ENCODE measurements at regions not wholly inside any gene's neighbourhood (a gene's known extent, or its start where the extent isn't known, plus 50 kb on each side); places are given as distances from the start of the nearest gene placed in this dataset.
"Not testable (repeated sequence)": the region's sequence is repeated elsewhere in the genome, so short reads cannot be mapped to it uniquely, and the experiment has no call there.

DNA sequence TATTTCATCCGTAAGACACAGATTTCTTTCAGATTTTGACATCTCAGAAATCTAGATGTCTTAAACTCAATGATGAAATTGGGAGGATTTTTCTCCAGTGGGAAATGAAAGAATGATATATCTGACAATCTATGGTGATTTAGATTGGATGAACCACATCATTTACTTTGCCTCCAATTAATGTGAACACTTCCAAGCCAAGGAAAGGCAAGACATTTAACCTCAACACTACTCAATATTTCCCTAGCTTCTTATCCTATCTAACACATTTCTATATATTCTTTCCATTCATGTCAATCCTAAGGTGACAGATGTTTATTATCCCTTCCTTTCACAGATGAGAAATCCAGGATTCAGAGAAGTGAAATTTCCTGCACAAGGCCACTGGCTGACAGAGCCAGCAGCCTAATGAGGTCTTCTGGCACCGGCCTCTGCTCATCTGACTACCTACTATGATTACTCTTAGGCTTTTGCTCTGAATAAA, 327.6 kb downstream of the IRS1 start:
- ATAC-seq (no peak), DNase-seq (no peak)
- no peaks in the 10 kb centered on the region for H3K9me3 ChIP-seq (ENCODE audit: control insufficient read depth, low read length)
- no peaks in the 10 kb centered on the region for H3K27me3 ChIP-seq (ENCODE audit: control insufficient read depth, insufficient read depth)
- no peak overlapping the region for H3K4me3 ChIP-seq (ENCODE audit: low read length)
- intact Hi-C loops (cut with DNase I): no loop called here
- no peaks in the 10 kb centered on the region for H3K4me1 ChIP-seq (ENCODE audit: control insufficient read depth, insufficient read depth, low read length)
- 47% methylated on average over 2 of the region's 2 CpGs for WGBS
- no peak overlapping the region for H3K27ac ChIP-seq (ENCODE audit: low read length)

DNA sequence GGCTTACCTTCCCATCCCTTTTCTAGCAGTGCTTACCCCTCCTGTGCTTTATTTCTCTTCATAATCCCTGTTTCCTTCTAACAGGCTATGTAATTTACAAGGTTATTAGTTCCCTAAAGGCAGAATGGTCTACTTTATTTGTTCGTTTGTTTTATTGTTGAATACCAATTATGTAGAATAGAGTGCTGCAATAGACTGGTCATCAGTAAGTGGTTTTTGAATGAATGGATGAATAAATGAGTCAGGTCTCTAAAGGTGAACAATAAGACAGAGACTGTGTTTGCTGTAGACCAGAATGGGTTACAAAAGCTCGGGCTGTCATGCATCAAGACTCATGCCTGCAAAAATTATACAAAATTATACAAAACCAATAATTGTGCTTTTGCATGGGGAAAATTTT, 332.0 kb downstream of the IRS1 start:
- 88% methylated on average over 2 of the region's 2 CpGs for WGBS
- no peak for DNase-seq

DNA sequence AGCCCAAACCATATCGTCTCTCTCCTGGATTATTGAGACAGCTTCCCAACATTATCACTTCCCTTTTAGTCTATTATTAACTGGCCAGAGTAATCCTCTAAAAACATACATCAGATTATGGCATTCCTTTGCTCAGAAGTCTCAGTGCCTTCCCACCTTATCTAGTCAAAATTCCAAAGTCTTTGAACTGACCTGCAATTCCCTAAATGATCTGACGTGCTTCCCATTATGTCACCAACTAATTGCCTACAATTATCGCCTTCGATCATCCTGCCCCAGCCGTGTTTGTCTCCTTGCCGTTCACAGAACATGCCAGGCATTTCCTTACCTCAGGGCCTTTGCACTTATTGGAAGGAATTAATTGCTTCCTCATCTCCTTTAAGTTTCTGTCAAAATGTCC, 332.4 kb downstream of the IRS1 start:
- no peak overlapping the region for H3K27ac ChIP-seq (ENCODE audit: low read length)
- no peak overlapping the region for H3K4me3 ChIP-seq (ENCODE audit: low read length)
- no peaks in the 10 kb centered on the region for H3K27me3 ChIP-seq (ENCODE audit: control insufficient read depth, insufficient read depth)
- intact Hi-C loops (cut with DNase I): no loop called here
- H3K9me3 ChIP-seq (ENCODE audit: control insufficient read depth, low read length): no peaks in the 10 kb centered on the region
- WGBS: 67% methylated on average over 6 of the region's 6 CpGs
- H3K4me1 ChIP-seq (ENCODE audit: control insufficient read depth, insufficient read depth, low read length): peaks cover 3% of the 10 kb centered on the region
- DNase-seq: no peak
- ATAC-seq: no peak

More for the DNA sequence above, 332.0 kb downstream of the IRS1 start:
- H3K4me3 ChIP-seq (ENCODE audit: low read length): no peak overlapping the region
- ATAC-seq: no peak
- H3K9me3 ChIP-seq (ENCODE audit: control insufficient read depth, low read length): no peaks in the 10 kb centered on the region
- H3K27me3 ChIP-seq (ENCODE audit: control insufficient read depth, insufficient read depth): no peaks in the 10 kb centered on the region
- no peak overlapping the region for H3K27ac ChIP-seq (ENCODE audit: low read length)
- intact Hi-C loops (cut with DNase I): no loop called here
- H3K4me1 ChIP-seq (ENCODE audit: control insufficient read depth, insufficient read depth, low read length): peaks cover 3% of the 10 kb centered on the region

DNA sequence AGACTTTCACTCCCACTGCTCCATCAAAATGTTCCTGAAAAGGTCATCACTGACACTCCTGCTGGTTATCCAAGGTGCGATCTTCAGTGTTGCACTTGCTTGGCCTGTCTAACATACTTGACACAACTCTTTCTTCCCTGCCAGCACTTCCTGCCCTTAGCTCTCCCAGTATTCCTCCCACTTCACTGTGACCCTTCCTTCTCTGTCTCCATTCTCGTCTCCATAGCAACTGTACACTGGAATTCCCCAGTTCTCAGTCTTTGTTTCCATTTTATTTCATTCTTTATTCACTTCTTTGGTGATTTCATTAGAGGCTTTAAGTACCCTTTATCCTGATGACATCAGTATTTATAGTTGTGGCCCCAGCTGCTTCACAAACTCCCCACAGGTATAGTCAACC, 333.0 kb downstream of the IRS1 start:
- no peaks in the 10 kb centered on the region for H3K9me3 ChIP-seq (ENCODE audit: control insufficient read depth, low read length)
- ATAC-seq (no peak), DNase-seq (no peak)
- no peaks in the 10 kb centered on the region for H3K27me3 ChIP-seq (ENCODE audit: control insufficient read depth, insufficient read depth)
- no peak overlapping the region for H3K27ac ChIP-seq (ENCODE audit: low read length)
- WGBS: 62% methylated on average over 2 of the region's 2 CpGs
- intact Hi-C loops (cut with DNase I): no loop called here
- peaks cover 3% of the 10 kb centered on the region for H3K4me1 ChIP-seq (ENCODE audit: control insufficient read depth, insufficient read depth, low read length)
- no peak overlapping the region for H3K4me3 ChIP-seq (ENCODE audit: low read length)

DNA sequence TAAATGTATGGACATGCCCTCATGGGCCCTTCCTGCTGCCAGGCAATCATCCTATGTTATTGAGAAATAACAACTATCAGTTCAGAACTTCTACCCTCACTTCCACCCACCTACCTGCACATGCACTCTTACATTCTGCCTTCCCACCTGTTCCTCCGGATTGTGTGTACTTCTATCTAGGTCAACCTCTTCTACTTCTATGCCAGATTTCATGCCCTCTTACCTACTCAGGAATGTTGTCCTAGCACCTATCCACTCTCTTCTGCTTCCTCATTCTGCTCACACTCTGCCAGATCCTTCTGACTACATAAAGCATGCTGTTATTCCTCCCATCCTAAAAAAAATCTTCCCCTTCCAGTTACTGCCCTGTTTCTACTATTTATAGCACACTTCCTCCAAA, 333.5 kb downstream of the IRS1 start:
- ATAC-seq (no peak), DNase-seq (no peak)
- Histone ChIP-seq H3K27me3 (ENCODE audit: control insufficient read depth, insufficient read depth) (no peaks in the 10 kb centered on the region), H3K4me3 (ENCODE audit: low read length) (no peak overlapping the region), H3K9me3 (ENCODE audit: control insufficient read depth, low read length) (no peaks in the 10 kb centered on the region), H3K27ac (ENCODE audit: low read length) (no peak overlapping the region), H3K4me1 (ENCODE audit: control insufficient read depth, insufficient read depth, low read length) (peaks cover 3% of the 10 kb centered on the region)
- WGBS: 70% methylated on average over 1 of the region's 1 CpG
- intact Hi-C loops (cut with DNase I): no loop called here

DNA sequence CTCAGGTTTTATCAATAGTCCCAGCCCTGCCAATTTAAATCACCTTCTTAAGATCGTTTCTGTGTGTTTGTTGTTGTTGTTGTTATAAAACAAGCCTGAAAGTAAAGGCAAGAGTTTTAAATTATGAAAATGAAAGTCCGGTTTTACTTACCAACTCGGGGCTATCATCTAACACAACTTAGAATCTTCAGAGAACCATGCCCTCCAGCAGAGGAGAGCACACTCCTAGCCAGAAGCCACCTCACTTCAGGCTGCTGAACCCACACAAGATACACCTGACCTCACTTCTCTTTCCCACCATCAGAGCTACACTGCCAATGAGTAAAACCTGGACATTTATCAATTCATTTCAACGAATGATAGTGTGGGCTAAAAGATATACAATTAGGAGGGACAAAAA, 335.2 kb downstream of the IRS1 start:
- ATAC-seq (no peak), DNase-seq (no peak)
- H3K27me3 ChIP-seq (ENCODE audit: control insufficient read depth, insufficient read depth): no peaks in the 10 kb centered on the region
- intact Hi-C loops (cut with DNase I): no loop called here
- H3K4me3 ChIP-seq (ENCODE audit: low read length): no peak overlapping the region
- peaks cover 3% of the 10 kb centered on the region for H3K4me1 ChIP-seq (ENCODE audit: control insufficient read depth, insufficient read depth, low read length)
- H3K9me3 ChIP-seq (ENCODE audit: control insufficient read depth, low read length): no peaks in the 10 kb centered on the region
- H3K27ac ChIP-seq (ENCODE audit: low read length): no peak overlapping the region
- WGBS: 80% methylated on average over 4 of the region's 4 CpGs

DNA sequence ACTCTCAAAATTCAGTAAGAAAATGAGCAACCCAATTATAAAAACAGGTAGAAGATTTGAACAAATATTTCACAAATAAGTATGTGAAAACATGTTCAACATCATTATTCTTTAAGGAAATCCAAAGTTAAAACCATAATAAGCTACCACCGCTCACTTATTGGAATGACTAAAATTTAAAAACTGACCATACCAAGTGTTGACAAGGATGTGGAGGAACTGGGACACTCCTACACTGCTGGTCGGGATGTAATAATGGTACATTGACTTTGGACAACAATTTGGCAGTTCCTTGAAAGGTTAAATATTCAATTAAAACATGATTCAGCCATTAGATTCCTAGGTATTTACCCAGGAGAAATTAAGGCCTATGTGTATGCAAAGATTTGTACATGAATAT, 336.5 kb downstream of the IRS1 start:
- DNase-seq (no peak), ATAC-seq (no peak)
- Histone ChIP-seq H3K4me3 (ENCODE audit: low read length) (no peak overlapping the region), H3K27ac (ENCODE audit: low read length) (no peak overlapping the region), H3K4me1 (ENCODE audit: control insufficient read depth, insufficient read depth, low read length) (peaks cover 3% of the 10 kb centered on the region), H3K9me3 (ENCODE audit: control insufficient read depth, low read length) (no peaks in the 10 kb centered on the region), H3K27me3 (ENCODE audit: control insufficient read depth, insufficient read depth) (no peaks in the 10 kb centered on the region)
- intact Hi-C loops (cut with DNase I): no loop called here
- 91% methylated on average over 2 of the region's 2 CpGs for WGBS

DNA sequence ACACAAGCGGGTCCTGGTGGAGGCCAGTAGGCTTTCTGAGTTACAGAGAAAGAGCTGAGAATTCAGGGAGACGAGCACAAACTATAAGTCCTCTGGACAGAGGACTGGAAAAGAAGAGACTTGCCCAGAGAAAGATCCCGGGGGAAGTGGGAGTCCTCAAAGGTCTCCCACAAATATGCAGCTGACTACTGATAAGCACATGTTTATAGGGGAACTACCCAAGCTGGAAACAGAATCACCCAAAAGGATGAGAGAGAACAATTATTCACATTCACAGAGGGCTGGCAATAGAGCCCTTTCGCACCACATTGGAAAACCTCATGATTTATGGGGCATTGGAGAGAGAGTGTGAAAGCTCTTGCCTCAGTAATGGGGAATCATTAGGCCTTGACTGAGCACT, 337.6 kb downstream of the IRS1 start:
- ATAC-seq: no peak
- no peaks in the 10 kb centered on the region for H3K27me3 ChIP-seq (ENCODE audit: control insufficient read depth, insufficient read depth)
- no peak overlapping the region for H3K27ac ChIP-seq (ENCODE audit: low read length)
- intact Hi-C loops (cut with DNase I): no loop called here
- no peak for DNase-seq
- H3K9me3 ChIP-seq (ENCODE audit: control insufficient read depth, low read length): no peaks in the 10 kb centered on the region
- peaks cover 3% of the 10 kb centered on the region for H3K4me1 ChIP-seq (ENCODE audit: control insufficient read depth, insufficient read depth, low read length)
- 74% methylated on average over 4 of the region's 4 CpGs for WGBS
- no peak overlapping the region for H3K4me3 ChIP-seq (ENCODE audit: low read length)

DNA sequence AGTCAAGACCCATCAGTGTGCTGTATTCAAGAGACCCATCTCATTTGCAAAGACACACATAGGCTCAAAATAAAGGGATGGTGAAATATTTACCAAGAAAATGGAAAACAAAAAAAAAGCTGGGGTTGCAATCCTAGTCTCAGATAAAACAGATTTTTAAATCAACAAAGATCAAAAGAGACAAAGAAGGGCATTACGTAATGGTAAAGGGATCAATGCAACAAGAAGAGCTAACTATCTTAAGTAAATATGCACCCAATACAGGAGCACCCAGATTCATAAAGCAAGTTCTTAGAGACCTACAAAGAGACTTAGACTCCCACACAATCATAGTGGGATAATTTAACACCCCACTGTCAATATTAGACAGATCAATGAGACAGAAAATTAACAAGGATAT, 343.5 kb downstream of the IRS1 start:
- H3K4me3 ChIP-seq (ENCODE audit: low read length); DNase-seq; ATAC-seq; H3K4me1 ChIP-seq (ENCODE audit: control insufficient read depth, insufficient read depth, low read length); H3K27me3 ChIP-seq (ENCODE audit: control insufficient read depth, insufficient read depth); H3K27ac ChIP-seq (ENCODE audit: low read length); intact Hi-C loops (cut with DNase I); H3K9me3 ChIP-seq (ENCODE audit: control insufficient read depth, low read length): not testable (repeated sequence)
- 100% methylated on average over 1 of the region's 1 CpG for WGBS

DNA sequence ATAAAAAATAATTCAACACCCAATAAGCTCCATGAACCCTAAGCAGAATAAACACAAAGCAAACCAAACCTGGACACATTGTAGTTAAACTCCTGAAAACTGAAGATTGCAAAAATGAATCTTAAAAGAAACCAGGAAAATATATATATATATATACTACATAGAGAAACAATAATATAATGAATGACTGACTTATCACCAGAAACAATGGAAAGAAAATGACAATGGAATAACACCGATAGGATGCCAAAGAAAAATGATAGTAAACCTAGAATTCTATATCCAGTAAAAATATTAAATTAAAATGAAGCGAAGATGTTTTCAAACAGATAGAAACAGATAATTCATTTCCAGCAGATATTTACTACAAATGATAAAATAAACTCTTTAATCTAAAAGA, 346.9 kb downstream of the IRS1 start:
- intact Hi-C loops (cut with DNase I): no loop called here
- DNase-seq: no peak
- H3K27me3 ChIP-seq (ENCODE audit: control insufficient read depth, insufficient read depth): no peaks in the 10 kb centered on the region
- H3K27ac ChIP-seq (ENCODE audit: low read length): no peak overlapping the region
- no peaks in the 10 kb centered on the region for H3K9me3 ChIP-seq (ENCODE audit: control insufficient read depth, low read length)
- H3K4me3 ChIP-seq (ENCODE audit: low read length): no peak overlapping the region
- no peak for ATAC-seq
- no peaks in the 10 kb centered on the region for H3K4me1 ChIP-seq (ENCODE audit: control insufficient read depth, insufficient read depth, low read length)
- 94% methylated on average over 2 of the region's 2 CpGs for WGBS

DNA sequence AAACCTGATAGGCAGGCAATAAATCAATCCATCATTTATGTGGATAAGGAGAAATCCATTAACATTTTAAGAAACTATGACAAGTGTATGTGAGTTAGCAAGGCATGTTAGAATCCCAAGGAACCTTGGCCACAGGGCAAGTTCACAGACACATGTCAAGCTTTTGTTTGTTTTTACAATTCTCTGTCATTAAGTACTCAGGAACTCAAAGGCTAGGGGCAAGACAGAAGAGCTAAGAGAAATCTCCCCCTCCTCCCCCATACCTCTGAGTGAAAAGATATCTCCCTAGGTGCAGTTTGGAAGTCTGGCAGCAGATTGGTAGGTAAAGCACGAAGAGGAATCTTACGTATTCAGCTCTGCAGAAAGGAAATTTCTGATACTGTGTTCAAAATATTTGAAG, 348.1 kb downstream of the IRS1 start:
- WGBS: 89% methylated on average over 2 of the region's 2 CpGs
- H3K27ac ChIP-seq (ENCODE audit: low read length): no peak overlapping the region
- no peaks in the 10 kb centered on the region for H3K4me1 ChIP-seq (ENCODE audit: control insufficient read depth, insufficient read depth, low read length)
- no peaks in the 10 kb centered on the region for H3K27me3 ChIP-seq (ENCODE audit: control insufficient read depth, insufficient read depth)
- intact Hi-C loops (cut with DNase I): no loop called here
- DNase-seq: no peak
- no peaks in the 10 kb centered on the region for H3K9me3 ChIP-seq (ENCODE audit: control insufficient read depth, low read length)
- ATAC-seq: no peak
- no peak overlapping the region for H3K4me3 ChIP-seq (ENCODE audit: low read length)

DNA sequence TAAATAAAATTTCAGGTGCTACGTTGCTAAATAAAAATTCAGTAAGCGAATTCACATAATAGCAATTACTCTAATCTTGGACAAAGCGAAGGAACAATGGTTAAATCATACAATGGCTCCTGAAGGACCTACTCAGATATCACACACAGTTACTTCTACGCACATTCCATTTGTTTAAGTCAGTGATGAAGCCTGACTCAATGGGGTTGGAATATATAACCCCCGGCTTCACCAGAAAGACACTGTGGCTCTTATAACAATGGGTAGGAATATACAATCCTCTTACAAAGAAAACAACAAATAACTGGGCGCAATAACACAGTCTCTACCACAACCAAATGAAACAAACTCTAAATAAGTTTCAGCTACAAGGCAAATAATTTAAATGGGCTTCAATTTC, 349.5 kb downstream of the IRS1 start:
- no peak for DNase-seq
- Histone ChIP-seq H3K27me3 (ENCODE audit: control insufficient read depth, insufficient read depth) (no peaks in the 10 kb centered on the region), H3K9me3 (ENCODE audit: control insufficient read depth, low read length) (no peaks in the 10 kb centered on the region), H3K27ac (ENCODE audit: low read length) (no peak overlapping the region), H3K4me1 (ENCODE audit: control insufficient read depth, insufficient read depth, low read length) (peaks cover 2% of the 10 kb centered on the region), H3K4me3 (ENCODE audit: low read length) (no peak overlapping the region)
- no peak for ATAC-seq
- intact Hi-C loops (cut with DNase I): no loop called here
- WGBS: 95% methylated on average over 6 of the region's 6 CpGs
